Tibial nerve (tissue), 4 donors: ENCODE measurements at regions not wholly inside any gene's neighbourhood (a gene's known extent, or its start where the extent isn't known, plus 50 kb on each side); places are given as distances from the start of the nearest gene placed in this dataset.

Source experiments
- EP300 ChIP-seq, 2 donors: sonication (generic); formaldehyde crosslinking; IDR thresholded peaks; one replicate each; pipeline ENCODE4 v1.6.1; 2017; ENCODE audit warnings: antibody characterized with exemption in 2 of 2, mild to moderate bottlenecking in 1 of 2
- POLR2A ChIP-seq, 2 donors: fragments of 450-650 bp; IDR thresholded peaks; one replicate each; pipeline ENCODE4 v1.6.1; 2017; ENCODE audit warnings: antibody characterized with exemption in 2 of 2, mild to moderate bottlenecking in 2 of 2, moderate library complexity in 2 of 2
- TF ChIP-seq, protein P1 (sequence below), 5 experiments: fragments of 200-600 bp in 3 of 5; fragments of 450-650 bp in 2 of 5; sonication (generic) in 3 of 5; IDR thresholded peaks; one replicate each; pipeline ENCODE4 v1.5.1; 2016 to 2019; ENCODE audit warnings: antibody characterized with exemption in 5 of 5, mild to moderate bottlenecking in 3 of 5, moderate library complexity in 2 of 5

GRCh38 chr13:50400035-50400726 lies 384.9 kb downstream of the KCNRG start:
- TF ChIP-seq, protein P1, sequence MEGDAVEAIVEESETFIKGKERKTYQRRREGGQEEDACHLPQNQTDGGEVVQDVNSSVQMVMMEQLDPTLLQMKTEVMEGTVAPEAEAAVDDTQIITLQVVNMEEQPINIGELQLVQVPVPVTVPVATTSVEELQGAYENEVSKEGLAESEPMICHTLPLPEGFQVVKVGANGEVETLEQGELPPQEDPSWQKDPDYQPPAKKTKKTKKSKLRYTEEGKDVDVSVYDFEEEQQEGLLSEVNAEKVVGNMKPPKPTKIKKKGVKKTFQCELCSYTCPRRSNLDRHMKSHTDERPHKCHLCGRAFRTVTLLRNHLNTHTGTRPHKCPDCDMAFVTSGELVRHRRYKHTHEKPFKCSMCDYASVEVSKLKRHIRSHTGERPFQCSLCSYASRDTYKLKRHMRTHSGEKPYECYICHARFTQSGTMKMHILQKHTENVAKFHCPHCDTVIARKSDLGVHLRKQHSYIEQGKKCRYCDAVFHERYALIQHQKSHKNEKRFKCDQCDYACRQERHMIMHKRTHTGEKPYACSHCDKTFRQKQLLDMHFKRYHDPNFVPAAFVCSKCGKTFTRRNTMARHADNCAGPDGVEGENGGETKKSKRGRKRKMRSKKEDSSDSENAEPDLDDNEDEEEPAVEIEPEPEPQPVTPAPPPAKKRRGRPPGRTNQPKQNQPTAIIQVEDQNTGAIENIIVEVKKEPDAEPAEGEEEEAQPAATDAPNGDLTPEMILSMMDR (IDR thresholded peaks at IDR 0.05) = no peak
- no peak for TF ChIP-seq POLR2A (IDR thresholded peaks at IDR 0.05)
- no peak for TF ChIP-seq EP300 (IDR thresholded peaks at IDR 0.05)
